Body of pancreas (tissue), 4 donors: ENCODE measurements at regions not wholly inside any gene's neighbourhood (a gene's known extent, or its start where the extent isn't known, plus 50 kb on each side); places are given as distances from the start of the nearest gene placed in this dataset.

Source experiments
- ATAC-seq: fragments of 150-250 bp; one replicate; pipeline ENCODE4 v1.9.1; 2016
- DNase-seq, 4 donors: peaks; one replicate each; pipeline ENCODE4 v3.0.0-alpha.2; 2019
- H3K27ac ChIP-seq, 4 donors: fragments of 200-600 bp; sonication (generic); 1 replicate in 3 of 4; 2 replicates in 1 of 4; pipeline versions ENCODE4 v1.5.1 to v1.6.1; 2016 to 2019; ENCODE audit warnings: mild to moderate bottlenecking in 1 of 4, mixed read lengths in 1 of 4, moderate library complexity in 1 of 4
- H3K27me3 ChIP-seq, 2 donors: fragments of 200-600 bp; sonication (generic); one replicate each; pipeline ENCODE4 v1.6.0; 2016; ENCODE audit warnings: mild to moderate bottlenecking in 1 of 2
- H3K36me3 ChIP-seq, 2 donors: fragments of 200-600 bp; sonication (generic); replicated peaks in 1 of 2; 2 replicates each; pipeline ENCODE4 v1.5.1; 2016; ENCODE audit warnings: low read depth in 2 of 2; ENCODE audit not compliant: insufficient read depth in 1 of 2
- H3K4me1 ChIP-seq: fragments of 200-600 bp; sonication (generic); one replicate; pipeline ENCODE4 v1.6.0; 2016
- H3K4me3 ChIP-seq, 2 donors: fragments of 200-600 bp; sonication (generic); 1 replicate in 1 of 2; 2 replicates in 1 of 2; pipeline ENCODE4 v1.5.1; 2016 to 2019
- H3K9me3 ChIP-seq, 3 donors: fragments of 200-600 bp; sonication (generic); 1 replicate in 2 of 3; 2 replicates in 1 of 3; pipeline ENCODE4 v1.5.1; 2016
- CTCF ChIP-seq, 7 experiments: fragments of 450-650 bp in 4 of 7; fragments of 200-600 bp in 3 of 7; sonication (generic) in 3 of 7; IDR thresholded peaks; one replicate each; pipeline ENCODE4 v1.5.1; 2016 to 2019; ENCODE audit warnings: antibody characterized with exemption in 7 of 7
- POLR2A ChIP-seq, 3 donors: fragments of 450-650 bp; IDR thresholded peaks; one replicate each; pipeline ENCODE4 v1.6.1; 2016; ENCODE audit warnings: antibody characterized with exemption in 3 of 3, mild to moderate bottlenecking in 2 of 3
- WGBS, 2 donors: methylation state at CpG; one replicate each; pipeline ENCODE4 v1.1.5; 2017; 5-methylcytosine and 5-hydroxymethylcytosine counted together
- intact Hi-C: fragments of 100-400 bp; cut with DNase I; formaldehyde crosslinking; loops from one replicate; pipeline ENCODE4 v1.15.1; 2023

- no peak overlapping the region for H3K4me3 ChIP-seq
- WGBS, 2 donors = 47 to 61% methylated on average over 3 of the region's 3 CpGs
- no peak for TF ChIP-seq CTCF (IDR thresholded peaks at IDR 0.05)
- TF ChIP-seq POLR2A (IDR thresholded peaks at IDR 0.05) = no peak
- no peak overlapping the region for H3K27ac ChIP-seq
- H3K36me3 ChIP-seq = no peaks in the 10 kb centered on the region
- no peak for ATAC-seq
- no peak for DNase-seq
- intact Hi-C loops = no loop called here
- H3K9me3 ChIP-seq = no peaks in the 10 kb centered on the region
- H3K4me1 ChIP-seq = no peaks in the 10 kb centered on the region
- no peaks in the 10 kb centered on the region for H3K27me3 ChIP-seq
Measured at GRCh38 chr9:27861887-27862286, 288.6 kb upstream of the C9orf72 start.

DNA sequence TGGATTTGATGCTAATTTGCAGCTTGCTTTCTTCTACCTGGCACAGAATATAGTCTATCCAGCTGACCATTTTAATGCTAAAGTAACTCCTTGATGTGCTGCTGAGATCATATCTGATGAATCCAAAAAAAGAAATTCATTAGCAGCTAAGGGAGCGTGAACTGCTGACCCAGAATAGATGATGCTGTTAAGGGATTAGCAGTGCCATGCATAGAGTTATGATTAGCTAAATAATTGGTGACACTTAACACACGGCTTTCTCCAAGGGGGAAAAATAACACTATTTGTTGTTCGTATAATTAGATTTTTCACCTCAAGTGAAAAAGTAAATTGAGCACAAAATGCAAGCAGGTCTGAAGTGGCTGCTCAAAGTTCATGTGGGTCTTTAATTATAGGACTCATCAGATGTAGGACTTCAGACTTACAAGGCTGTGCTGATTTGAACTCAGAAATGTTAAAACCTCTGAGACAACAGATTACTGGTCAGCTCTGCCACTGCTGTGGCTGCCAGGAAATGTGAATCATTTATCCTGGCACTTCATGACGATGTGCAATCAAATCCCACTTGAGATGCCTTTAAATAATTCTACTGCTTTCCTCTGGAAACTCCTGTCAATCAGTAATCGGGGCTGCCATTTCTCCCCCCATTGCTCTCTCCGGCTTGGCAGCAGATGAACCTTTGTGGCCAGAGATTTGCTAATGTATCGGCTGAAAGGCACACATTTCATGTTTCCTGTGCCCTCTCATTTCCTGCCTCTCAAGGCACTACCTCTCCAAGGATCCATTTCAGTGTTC is 291.6 kb upstream of the C9orf72 start:
- DNase-seq (no peak), ATAC-seq (no peak)
- 19 to 32% methylated on average over 7 of the region's 7 CpGs for WGBS, 2 donors
- intact Hi-C loops = no loop called here
- Histone ChIP-seq H3K9me3 (no peaks in the 10 kb centered on the region), H3K36me3 (no peaks in the 10 kb centered on the region), H3K4me3 (no peak overlapping the region), H3K27me3 (no peaks in the 10 kb centered on the region), H3K4me1 (no peaks in the 10 kb centered on the region), H3K27ac (no peak overlapping the region)
- TF ChIP-seq POLR2A (IDR thresholded peaks at IDR 0.05) = no peak
- no peak for TF ChIP-seq CTCF (IDR thresholded peaks at IDR 0.05)

DNA sequence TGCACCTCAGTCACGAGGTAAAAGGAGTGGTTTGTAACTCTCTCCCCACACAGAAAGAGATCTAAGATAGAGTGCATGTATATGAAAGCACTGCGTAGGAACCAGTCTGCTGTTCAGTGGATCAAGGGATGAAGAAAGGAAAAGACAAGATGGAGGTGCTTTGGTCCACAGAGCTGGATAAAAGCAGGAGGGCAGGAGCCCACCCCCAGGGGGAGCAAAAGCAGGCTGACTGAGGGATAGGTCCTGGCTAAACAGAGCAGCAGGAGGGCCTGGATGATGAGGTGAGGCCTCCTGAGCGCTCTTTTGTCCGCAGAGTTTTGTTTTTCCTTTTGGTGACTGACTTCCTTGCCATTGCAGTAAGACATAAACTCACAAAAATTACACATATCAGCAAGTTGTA is 293.5 kb upstream of the C9orf72 start:
- no peaks in the 10 kb centered on the region for H3K27me3 ChIP-seq
- no peaks in the 10 kb centered on the region for H3K4me1 ChIP-seq
- no peaks in the 10 kb centered on the region for H3K36me3 ChIP-seq
- no peak for TF ChIP-seq CTCF (IDR thresholded peaks at IDR 0.05)
- TF ChIP-seq POLR2A (IDR thresholded peaks at IDR 0.05) = no peak
- H3K27ac ChIP-seq = no peak overlapping the region
- WGBS, 2 donors = 76 to 83% methylated on average over 4 of the region's 4 CpGs
- intact Hi-C loops = no loop called here
- no peaks in the 10 kb centered on the region for H3K9me3 ChIP-seq
- ATAC-seq (no peak), DNase-seq (no peak)
- no peak overlapping the region for H3K4me3 ChIP-seq

- TF ChIP-seq CTCF (IDR thresholded peaks at IDR 0.05) (no peak), POLR2A (IDR thresholded peaks at IDR 0.05) (no peak)
- 46 to 59% methylated on average over 5 of the region's 5 CpGs for WGBS, 2 donors
- no peaks in the 10 kb centered on the region for H3K4me1 ChIP-seq
- no peak overlapping the region for H3K27ac ChIP-seq
- no peaks in the 10 kb centered on the region for H3K36me3 ChIP-seq
- no peaks in the 10 kb centered on the region for H3K27me3 ChIP-seq
- intact Hi-C loops = no loop called here
- no peak for DNase-seq
- no peak for ATAC-seq
- H3K4me3 ChIP-seq = no peak overlapping the region
- H3K9me3 ChIP-seq = no peaks in the 10 kb centered on the region
Measured at GRCh38 chr9:27870404-27870803, 297.1 kb upstream of the C9orf72 start.

- WGBS, 2 donors = 18 to 19% methylated on average over 3 of the region's 3 CpGs
- no peaks in the 10 kb centered on the region for H3K9me3 ChIP-seq
- no peak for ATAC-seq
- H3K4me1 ChIP-seq = no peaks in the 10 kb centered on the region
- H3K27ac ChIP-seq = no peak overlapping the region
- H3K4me3 ChIP-seq = no peak overlapping the region
- no peaks in the 10 kb centered on the region for H3K36me3 ChIP-seq
- no peaks in the 10 kb centered on the region for H3K27me3 ChIP-seq
- TF ChIP-seq POLR2A (IDR thresholded peaks at IDR 0.05) (no peak), CTCF (IDR thresholded peaks at IDR 0.05) (no peak)
- intact Hi-C loops = no loop called here
- no peak for DNase-seq
Measured at GRCh38 chr9:27880156-27880555, 306.9 kb upstream of the C9orf72 start.
